ENCODE measurements at regions not wholly inside any gene's neighbourhood (a gene's known extent, or its start where the extent isn't known, plus 50 kb on each side); places are given as distances from the start of the nearest gene placed in this dataset.
A peak's percentile ranks its signal among the peaks of the same experiment; 100 is the strongest.
"Not testable (repeated sequence)": the region's sequence is repeated elsewhere in the genome, so short reads cannot be mapped to it uniquely, and the experiment has no call there.

GRCh38 chr3:127520993-127521392, 69.5 kb downstream of the TPRA1 start:
- no peak for DNase-seq

DNA sequence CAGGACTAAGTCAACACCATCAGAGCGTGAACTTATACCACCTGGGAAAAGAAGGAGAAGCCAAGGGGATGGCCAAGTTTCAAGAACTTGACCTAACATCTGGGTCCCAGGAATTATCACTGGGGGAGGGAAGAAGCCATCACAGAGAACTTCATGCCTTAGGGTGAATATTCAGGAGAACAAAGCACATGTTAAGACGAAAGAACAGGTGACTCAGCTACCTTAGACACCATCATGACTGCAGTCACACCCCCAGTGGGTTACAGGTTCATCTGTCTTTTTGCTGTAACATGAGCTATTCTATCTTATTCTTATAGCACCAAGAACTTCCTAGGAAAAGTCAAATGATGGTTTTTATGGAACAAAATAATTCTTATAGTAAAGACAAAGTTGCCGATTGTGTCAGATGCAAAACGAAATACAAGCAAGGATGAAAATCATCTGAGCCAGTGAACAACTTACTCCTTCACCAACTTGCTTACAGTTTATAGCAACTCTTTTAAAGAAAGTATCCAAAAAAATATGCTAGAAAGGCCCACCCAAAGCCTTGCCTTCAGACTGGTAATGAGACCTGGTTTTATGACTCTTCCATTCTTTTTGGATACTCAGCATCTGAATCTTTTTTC, 72.0 kb downstream of the TPRA1 start:
- DNase-seq: no peak

- no peak for DNase-seq
Observed at GRCh38 chr3:127512256-127512655, 78.3 kb downstream of the TPRA1 start.

DNA sequence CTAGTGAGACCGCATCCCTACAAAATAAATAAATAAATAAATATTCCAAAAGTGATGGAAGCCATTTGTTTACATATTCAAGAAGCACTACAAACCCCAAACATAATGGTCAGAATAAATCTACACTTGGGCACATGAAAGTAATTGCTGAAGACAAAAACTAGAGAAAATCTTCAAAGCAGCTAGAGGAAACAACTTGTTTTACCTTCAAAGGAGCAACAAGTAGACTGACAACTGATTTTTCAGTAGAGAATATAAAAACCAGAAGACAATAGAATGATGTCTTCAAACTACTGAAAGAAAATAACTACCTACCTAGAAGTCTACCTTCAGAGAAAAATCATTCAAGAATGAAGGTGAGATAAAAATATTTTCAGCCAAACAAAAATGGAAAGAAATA, 89.4 kb downstream of the TPRA1 start:
- DNase-seq: no peak

DNA sequence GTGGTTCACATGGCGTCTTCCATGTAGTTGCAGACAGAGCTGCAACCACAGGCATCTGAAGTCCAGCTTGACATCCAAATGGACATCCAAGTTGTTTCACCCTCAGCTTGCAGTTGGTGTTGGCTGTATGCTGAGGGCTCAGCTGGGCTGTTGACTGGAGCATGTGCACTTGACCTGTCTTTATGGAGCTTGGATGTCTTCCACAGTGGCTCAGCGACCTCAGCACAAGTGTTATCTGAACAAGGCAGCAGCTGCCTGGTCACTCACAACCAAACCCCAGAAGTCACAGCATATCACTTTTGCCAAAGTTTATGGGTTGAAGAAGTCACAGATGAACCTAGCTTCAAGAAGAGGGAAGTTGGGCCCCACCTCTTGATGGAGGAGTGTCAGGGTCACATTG, 92.9 kb downstream of the TPRA1 start:
- no peak for DNase-seq

DNA sequence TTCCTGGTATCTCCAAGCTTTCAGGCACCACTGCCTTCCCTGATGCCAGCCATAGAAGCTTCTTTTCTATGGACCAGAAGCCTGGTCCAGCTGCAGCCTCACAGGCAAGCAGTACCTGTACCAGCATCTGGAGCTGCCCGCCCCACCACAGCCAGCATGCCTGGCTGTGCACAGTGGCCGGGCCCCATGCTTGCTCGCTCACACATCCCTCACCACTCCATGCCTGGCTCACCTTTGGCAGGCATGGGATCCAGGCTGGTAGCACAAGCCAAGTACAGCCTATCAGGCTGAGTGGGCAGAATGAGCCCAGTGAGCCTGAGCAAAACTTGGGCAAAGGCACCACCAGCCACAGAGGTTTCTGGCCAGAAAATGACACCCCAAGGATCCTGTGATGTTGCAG, 93.4 kb downstream of the TPRA1 start:
- no peak for DNase-seq

- DNase-seq: no peak
Observed at GRCh38 chr3:127495821-127496655, 94.5 kb downstream of the TPRA1 start.

GRCh38 chr3:127493924-127494646, 96.4 kb downstream of the TPRA1 start:
- DNase-seq: no peak

DNA sequence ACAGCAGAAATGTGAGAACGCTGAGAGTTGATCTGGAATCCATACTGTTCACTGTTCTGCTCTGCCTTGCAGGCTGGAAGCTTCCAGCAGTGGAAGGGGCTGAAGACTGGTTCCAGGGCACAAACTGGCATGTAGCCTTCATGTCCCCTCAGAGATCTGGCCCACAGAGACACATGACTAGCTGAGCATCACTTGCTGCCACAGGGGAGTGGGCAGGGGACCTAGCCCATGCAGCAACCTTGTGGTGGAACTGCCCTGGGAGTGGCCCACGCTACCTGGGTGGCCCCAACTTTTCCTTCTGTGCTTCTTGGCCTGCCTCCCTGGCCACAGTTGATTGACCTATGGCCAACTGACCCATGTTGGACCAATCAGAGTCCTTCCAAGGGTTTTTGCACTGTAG, 98.1 kb downstream of the TPRA1 start:
- DNase-seq: no peak

DNA sequence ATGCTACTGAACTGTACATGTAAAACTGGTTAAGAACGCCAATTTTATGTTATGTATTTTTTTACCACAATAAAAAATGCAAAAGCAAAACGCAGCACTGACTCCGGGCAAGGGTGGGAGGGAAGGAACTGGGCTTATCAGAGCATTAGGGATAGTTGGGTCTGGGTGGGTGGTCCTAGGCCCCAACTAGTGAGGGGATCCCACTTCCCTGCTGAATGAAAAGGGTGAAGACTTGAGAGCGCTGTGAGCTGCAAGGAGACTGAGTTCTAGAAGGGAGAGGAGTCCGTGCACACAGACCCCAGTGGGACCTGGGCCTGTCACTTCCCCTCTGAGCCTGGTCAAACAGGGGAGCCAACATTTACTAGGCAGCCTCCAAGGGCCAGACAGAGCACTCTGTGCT, 98.6 kb downstream of the TPRA1 start:
- DNase-seq: no peak

- no peak for DNase-seq
Observed at GRCh38 chr3:127491323-127491722, 99.2 kb downstream of the TPRA1 start.

DNA sequence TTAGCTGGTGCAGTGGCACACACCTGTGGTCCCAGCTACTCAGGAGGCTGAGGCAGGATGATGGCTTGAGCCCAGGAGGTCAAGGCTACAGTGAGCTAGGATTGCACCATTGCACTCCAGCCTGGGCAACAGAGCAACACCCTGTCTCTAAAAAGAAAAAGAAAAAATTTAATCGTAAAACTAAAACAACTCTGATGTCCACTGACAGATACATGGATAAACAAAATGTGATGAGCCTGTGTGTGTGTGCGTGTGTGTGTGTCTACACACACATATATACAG, 99.6 kb downstream of the TPRA1 start:
- DNase-seq: not testable (repeated sequence)

GRCh38 chr3:127490271-127491023, 100.1 kb downstream of the TPRA1 start:
- no peak for DNase-seq

- DNase-seq: no peak
Observed at GRCh38 chr3:127489357-127489756, 101.2 kb downstream of the TPRA1 start.

- peak in 1 of 2 experiments; percentile 10 for DNase-seq
Observed at GRCh38 chr3:127488740-127489139, 101.8 kb downstream of the TPRA1 start.

- DNase-seq: peak in 1 of 2 experiments; percentile 1
Observed at GRCh38 chr3:127488141-127488672, 102.3 kb downstream of the TPRA1 start.

DNA sequence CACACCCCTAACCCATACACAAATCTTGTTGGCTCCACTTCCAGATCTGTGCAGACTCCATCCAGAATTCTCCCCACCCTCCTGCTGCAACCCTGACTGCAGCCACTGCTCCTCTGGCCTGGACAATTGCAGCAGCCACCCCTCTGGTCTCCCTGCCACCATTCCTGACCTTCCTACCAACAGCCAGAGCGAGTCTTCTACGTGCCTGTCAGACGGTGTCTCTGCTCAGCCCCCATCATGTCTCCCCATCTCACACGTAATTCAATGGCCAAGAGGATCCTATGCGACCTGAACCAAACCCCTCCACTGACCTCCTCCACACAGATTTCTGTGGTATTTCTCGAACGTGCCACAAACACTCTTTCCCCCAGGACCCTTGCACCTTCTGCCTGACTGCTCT, 103.3 kb downstream of the TPRA1 start:
- DNase-seq: peak in 1 of 2 experiments; percentile 10

GRCh38 chr3:127486321-127486944, 104.1 kb downstream of the TPRA1 start:
- DNase-seq: peak in 1 of 2 experiments; percentile 12

DNA sequence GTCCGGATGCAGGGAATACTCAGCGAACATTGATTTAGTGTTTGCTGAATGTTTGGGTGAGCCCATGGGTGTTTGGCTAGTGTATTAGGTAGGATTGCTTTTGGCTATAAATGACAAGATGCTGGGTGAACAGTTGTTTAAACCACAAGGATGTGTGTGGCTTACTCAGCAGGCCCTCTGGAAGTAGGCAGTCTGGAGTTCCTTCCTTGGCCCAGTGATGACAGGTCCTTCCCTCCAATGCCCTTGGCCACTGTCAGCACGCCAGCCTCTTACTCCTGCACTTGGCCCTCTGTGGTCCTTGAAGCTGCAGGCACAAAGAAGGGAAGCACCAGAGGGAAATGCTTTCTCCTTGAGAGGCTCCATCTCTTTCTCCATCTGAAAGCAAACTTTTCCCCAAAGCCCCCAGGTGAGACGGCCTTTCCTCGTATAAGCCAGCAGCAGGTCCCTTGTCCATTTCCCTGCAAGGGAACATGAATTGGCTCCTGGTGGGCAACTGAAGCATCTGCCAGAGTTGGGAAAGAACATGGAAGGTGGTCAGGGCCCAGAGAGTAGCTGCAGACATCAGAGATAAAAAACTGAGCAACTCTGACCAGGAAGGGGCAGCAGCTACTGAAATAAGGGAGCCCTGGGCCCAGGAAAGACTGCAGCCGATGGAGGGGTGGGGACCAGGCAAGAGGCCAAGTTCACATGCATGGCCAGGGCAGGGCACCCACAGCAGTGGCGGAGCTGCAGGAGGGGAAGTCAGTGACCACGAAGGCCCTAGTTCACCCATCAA, 105.0 kb downstream of the TPRA1 start:
- peak; percentile 26 to 41 for DNase-seq

DNA sequence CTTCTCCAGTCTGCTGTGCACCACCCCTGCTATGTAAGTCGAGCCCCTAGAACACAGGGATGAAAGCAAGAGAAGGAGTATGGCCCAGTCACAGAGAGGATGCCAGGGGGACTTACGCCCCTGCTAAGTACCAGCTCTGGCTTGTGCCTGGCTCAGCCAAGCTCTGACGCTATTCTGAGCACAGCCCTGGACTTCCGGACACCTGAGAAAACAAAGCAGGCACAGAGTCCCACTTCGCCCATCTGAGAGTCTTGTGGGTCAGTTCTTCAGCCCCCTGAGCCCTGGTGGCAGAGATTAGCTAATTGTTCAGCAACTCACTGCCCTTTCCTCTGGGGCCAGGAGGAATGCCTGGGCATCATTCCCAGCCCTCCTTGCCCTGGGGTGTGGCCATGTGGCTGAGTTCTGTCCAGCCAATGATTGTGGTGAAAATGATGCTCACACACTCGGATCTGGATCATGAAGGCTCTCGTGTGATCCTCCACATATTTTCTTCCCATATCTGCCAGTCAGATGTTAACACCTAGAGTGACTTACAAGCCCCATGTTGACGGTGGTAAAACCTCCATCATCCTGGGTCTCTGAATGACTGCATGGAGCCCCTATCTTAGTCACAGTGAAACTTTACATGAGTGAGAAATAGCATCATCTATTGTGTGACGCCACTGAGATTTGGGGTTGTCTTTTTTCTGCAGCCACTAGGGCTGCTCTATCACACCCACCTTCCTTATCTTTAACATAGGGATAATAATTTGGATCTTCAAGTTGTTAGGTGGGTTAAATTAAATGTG, 105.7 kb downstream of the TPRA1 start:
- DNase-seq: peak; percentile 45 to 54
